Liver (tissue), 3 donors: ENCODE measurements at regions not wholly inside any gene's neighbourhood (a gene's known extent, or its start where the extent isn't known, plus 50 kb on each side); places are given as distances from the start of the nearest gene placed in this dataset.

Experiments used
- CTCF ChIP-seq: fragments of 150-350 bp; IDR thresholded peaks from 2 replicates; pipeline ENCODE4 v1.5.1; 2017; ENCODE audit warnings: improper control_type of control experiment, low read depth, low read length; ENCODE audit not compliant: missing input control
- EGR1 ChIP-seq, 2 donors: IDR thresholded peaks; 2 replicates each; pipeline ENCODE4 v1.6.1; 2016 to 2018; ENCODE audit warnings: antibody characterized with exemption in 2 of 2, low read depth in 2 of 2
- JUND ChIP-seq, 2 donors: IDR thresholded peaks; 2 replicates each; pipeline ENCODE4 v1.6.1; 2016; ENCODE audit warnings: antibody characterized with exemption in 2 of 2
- NR2F2 ChIP-seq: IDR thresholded peaks from 2 replicates; pipeline ENCODE4 v1.6.1; 2016; ENCODE audit warnings: antibody characterized with exemption
- RAD21 ChIP-seq, 2 donors: IDR thresholded peaks; 2 replicates each; pipeline ENCODE4 v1.6.1; 2016; ENCODE audit warnings: antibody characterized with exemption in 2 of 2, mild to moderate bottlenecking in 2 of 2
- ZBTB33 ChIP-seq: IDR thresholded peaks from 2 replicates; pipeline ENCODE4 v1.6.1; 2016; ENCODE audit warnings: antibody characterized with exemption
- TF ChIP-seq, protein P1 (sequence below): IDR thresholded peaks from 2 replicates; pipeline ENCODE4 v1.6.1; 2016; ENCODE audit warnings: antibody characterized with exemption, mild to moderate bottlenecking
- TF ChIP-seq, protein P2 (sequence below): IDR thresholded peaks from 2 replicates; pipeline ENCODE4 v1.6.1; 2016; ENCODE audit warnings: antibody characterized with exemption
- donor health status: healthy.
- donor health status: healthy.

DNA sequence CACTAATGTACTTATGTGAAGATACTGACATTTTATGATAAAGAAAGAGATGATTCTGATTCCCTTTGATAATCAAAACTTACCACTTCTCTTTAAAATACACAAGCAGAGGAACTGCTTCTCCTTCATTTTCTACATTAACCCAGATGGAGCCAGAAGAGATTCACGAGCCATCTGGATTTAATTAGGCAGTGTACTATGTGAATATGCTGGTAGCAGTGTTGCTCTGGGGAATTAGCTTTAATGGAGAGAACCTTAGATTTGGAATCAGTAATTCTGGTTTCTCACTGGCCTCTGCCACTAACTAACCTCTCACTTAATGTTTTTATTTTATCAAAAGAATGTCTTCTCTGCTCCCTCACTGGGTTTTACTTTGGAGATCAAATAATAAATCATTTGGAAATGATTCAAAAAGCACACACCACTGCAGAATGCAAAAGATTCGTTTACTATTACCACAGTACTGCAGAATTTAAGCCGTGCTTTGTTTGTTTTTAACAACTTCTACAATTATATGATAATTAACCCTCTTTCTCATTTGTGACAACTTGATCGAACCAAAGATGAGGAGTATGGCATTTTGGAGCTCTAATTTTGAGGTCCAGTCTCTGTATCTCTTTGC lies 77.5 kb upstream of the PHYHIPL start:
- no peak for TF ChIP-seq CTCF
- TF ChIP-seq JUND (IDR thresholded peaks at IDR 0.05) = no peak
- TF ChIP-seq, protein P1, sequence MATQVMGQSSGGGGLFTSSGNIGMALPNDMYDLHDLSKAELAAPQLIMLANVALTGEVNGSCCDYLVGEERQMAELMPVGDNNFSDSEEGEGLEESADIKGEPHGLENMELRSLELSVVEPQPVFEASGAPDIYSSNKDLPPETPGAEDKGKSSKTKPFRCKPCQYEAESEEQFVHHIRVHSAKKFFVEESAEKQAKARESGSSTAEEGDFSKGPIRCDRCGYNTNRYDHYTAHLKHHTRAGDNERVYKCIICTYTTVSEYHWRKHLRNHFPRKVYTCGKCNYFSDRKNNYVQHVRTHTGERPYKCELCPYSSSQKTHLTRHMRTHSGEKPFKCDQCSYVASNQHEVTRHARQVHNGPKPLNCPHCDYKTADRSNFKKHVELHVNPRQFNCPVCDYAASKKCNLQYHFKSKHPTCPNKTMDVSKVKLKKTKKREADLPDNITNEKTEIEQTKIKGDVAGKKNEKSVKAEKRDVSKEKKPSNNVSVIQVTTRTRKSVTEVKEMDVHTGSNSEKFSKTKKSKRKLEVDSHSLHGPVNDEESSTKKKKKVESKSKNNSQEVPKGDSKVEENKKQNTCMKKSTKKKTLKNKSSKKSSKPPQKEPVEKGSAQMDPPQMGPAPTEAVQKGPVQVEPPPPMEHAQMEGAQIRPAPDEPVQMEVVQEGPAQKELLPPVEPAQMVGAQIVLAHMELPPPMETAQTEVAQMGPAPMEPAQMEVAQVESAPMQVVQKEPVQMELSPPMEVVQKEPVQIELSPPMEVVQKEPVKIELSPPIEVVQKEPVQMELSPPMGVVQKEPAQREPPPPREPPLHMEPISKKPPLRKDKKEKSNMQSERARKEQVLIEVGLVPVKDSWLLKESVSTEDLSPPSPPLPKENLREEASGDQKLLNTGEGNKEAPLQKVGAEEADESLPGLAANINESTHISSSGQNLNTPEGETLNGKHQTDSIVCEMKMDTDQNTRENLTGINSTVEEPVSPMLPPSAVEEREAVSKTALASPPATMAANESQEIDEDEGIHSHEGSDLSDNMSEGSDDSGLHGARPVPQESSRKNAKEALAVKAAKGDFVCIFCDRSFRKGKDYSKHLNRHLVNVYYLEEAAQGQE = no peak
- no peak for TF ChIP-seq ZBTB33
- no peak for TF ChIP-seq NR2F2
- no peak for TF ChIP-seq EGR1 (IDR thresholded peaks at IDR 0.05; ENCODE audit: low read depth in 2 of 2)
- TF ChIP-seq, protein P2, sequence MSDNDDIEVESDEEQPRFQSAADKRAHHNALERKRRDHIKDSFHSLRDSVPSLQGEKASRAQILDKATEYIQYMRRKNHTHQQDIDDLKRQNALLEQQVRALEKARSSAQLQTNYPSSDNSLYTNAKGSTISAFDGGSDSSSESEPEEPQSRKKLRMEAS = no peak
- TF ChIP-seq RAD21 (IDR thresholded peaks at IDR 0.05) = no peak
